ENCODE measurements at regions not wholly inside any gene's neighbourhood (a gene's known extent, or its start where the extent isn't known, plus 50 kb on each side); places are given as distances from the start of the nearest gene placed in this dataset.

DNA sequence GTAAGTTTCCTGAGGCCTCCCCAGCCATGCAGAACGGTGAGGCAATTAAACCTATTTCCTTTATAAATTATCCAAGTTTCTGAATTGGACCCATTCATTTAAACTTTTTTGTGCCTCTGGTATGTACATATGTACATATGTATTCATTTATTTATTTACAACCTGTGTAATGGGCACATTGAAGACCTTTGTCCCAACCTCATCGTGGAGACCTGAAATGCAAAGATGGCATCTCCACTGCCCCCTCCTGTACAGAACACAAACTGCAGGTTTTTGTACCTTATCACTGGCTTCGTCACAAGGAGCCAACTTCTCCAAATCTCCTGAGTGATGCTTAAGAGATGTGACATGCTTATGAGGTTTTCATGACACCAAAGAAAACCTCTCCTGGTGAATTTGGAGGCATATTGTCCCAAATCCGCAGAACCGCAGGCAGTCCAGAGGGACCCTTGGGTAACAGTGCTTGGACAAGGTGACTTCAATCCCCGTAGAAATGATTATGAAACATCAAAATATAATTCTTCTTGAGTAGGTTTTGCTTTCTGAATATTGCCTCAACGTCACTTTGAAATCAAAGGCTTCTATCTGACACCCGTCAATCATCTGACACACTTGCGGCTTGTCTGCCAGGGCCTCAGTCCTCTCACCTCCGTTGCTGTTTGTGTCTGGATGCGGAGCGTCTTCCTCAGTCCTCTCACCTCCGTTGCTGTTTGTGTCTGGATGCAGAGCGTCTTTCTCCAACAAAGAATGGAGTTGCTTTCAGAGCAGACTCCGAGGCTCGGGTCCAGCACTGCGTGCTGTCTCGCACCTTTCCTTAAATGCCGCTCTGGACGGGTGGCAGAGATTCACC lies 135.0 kb upstream of the IRX4 start:
- TF ChIP-seq, protein P1, sequence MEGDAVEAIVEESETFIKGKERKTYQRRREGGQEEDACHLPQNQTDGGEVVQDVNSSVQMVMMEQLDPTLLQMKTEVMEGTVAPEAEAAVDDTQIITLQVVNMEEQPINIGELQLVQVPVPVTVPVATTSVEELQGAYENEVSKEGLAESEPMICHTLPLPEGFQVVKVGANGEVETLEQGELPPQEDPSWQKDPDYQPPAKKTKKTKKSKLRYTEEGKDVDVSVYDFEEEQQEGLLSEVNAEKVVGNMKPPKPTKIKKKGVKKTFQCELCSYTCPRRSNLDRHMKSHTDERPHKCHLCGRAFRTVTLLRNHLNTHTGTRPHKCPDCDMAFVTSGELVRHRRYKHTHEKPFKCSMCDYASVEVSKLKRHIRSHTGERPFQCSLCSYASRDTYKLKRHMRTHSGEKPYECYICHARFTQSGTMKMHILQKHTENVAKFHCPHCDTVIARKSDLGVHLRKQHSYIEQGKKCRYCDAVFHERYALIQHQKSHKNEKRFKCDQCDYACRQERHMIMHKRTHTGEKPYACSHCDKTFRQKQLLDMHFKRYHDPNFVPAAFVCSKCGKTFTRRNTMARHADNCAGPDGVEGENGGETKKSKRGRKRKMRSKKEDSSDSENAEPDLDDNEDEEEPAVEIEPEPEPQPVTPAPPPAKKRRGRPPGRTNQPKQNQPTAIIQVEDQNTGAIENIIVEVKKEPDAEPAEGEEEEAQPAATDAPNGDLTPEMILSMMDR (IDR thresholded peaks at IDR 0.05; ENCODE audit: low read depth, low read length): peak; percentile 35
- TF ChIP-seq EZH2phosphoT487 (IDR thresholded peaks at IDR 0.05; ENCODE audit: low read depth): no peak

All from OCI-LY3 (cell line).